ENCODE measurements at regions not wholly inside any gene's neighbourhood (a gene's known extent, or its start where the extent isn't known, plus 50 kb on each side); places are given as distances from the start of the nearest gene placed in this dataset.

DNA sequence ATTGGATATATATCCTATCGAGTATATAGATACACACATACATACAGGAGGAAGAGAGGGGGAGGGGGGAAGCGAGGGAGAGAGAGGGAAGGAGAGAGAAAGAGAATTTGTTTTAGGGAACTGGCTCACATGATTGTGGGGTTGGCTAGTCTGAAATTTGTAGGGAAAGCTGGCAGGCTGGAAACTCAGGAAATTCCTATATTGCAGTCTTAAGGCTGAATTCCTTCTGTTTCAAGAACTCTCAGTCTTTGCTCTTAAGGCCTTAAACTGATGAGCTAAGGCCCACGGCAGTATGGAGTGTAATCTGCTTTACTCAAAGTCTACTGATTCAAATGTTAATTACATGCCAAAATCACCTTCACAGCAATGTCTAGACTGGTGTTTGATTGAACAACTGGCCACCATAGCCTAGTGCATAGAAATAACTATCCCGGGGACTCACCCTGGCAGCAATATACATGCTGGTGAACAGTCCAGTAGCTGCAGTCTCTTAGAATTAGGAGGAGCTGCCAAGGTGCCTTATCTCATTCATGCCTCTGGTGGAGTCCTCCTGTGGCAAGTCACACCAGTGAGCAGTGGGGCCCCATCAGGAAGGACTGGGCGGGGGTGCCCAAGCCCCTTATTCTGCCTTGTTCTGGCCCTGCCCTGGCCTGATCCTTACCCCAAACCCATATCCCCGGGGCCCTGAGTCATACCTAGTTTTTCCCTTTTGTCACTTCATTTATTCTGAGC, 59.7 kb upstream of the AMPD3 start:
- TF ChIP-seq, protein P1, sequence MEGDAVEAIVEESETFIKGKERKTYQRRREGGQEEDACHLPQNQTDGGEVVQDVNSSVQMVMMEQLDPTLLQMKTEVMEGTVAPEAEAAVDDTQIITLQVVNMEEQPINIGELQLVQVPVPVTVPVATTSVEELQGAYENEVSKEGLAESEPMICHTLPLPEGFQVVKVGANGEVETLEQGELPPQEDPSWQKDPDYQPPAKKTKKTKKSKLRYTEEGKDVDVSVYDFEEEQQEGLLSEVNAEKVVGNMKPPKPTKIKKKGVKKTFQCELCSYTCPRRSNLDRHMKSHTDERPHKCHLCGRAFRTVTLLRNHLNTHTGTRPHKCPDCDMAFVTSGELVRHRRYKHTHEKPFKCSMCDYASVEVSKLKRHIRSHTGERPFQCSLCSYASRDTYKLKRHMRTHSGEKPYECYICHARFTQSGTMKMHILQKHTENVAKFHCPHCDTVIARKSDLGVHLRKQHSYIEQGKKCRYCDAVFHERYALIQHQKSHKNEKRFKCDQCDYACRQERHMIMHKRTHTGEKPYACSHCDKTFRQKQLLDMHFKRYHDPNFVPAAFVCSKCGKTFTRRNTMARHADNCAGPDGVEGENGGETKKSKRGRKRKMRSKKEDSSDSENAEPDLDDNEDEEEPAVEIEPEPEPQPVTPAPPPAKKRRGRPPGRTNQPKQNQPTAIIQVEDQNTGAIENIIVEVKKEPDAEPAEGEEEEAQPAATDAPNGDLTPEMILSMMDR (conservative IDR thresholded peaks at IDR 0.05; ENCODE audit: low read depth, low read length), result no peak
- no peak for TF ChIP-seq CEBPB (IDR thresholded peaks at IDR 0.05; ENCODE audit: low read depth, low read length)
- no peak for TF ChIP-seq SMC3 (IDR thresholded peaks at IDR 0.05; ENCODE audit: low read depth, low read length)
- no peak for TF ChIP-seq POLR2A (IDR thresholded peaks at IDR 0.05; ENCODE audit: low read depth, low read length)

Measured in IMR-90 (cell line).